CD8-positive, alpha-beta memory T cell (primary cell): ENCODE measurements at regions not wholly inside any gene's neighbourhood (a gene's known extent, or its start where the extent isn't known, plus 50 kb on each side); places are given as distances from the start of the nearest gene placed in this dataset.

Source experiments
- CTCF ChIA-PET: fragments of 350-600 bp; sonication (Branson Sonifier 250); formaldehyde crosslinking; loops from one replicate; lab custom pipeline; 2021; ENCODE audit warnings: antibody characterized with exemption; lab: Charles Lee
- POLR2A ChIA-PET: fragments of 350-600 bp; sonication (Branson Sonifier 250); formaldehyde crosslinking; loops from one replicate; lab custom pipeline; 2021; ENCODE audit warnings: antibody characterized with exemption; lab: Charles Lee
- DNase-seq, 5 donors: peaks; one replicate each; pipeline versions ENCODE4 v3.0.0 to v3.0.0-alpha.2; 2020 to 2022; ENCODE audit warnings: mixed read lengths in 1 of 5
- H3K27ac ChIP-seq: one replicate; pipeline ENCODE4 v1.7.0; 2013; ENCODE audit warnings: low read depth, mild to moderate bottlenecking, low read length, moderate library complexity
- H3K27me3 ChIP-seq: 2 replicates; pipeline ENCODE4 v1.7.0; 2013; ENCODE audit warnings: low read length, mild to moderate bottlenecking; ENCODE audit not compliant: insufficient read depth, poor library complexity, severe bottlenecking
- H3K36me3 ChIP-seq: 2 replicates; pipeline ENCODE4 v1.7.0; 2013; ENCODE audit warnings: mild to moderate bottlenecking, low read length, moderate library complexity; ENCODE audit not compliant: insufficient read depth
- H3K4me1 ChIP-seq: 2 replicates; pipeline ENCODE4 v1.7.0; 2013; ENCODE audit warnings: mild to moderate bottlenecking, low read length, moderate library complexity; ENCODE audit not compliant: insufficient read depth
- H3K4me3 ChIP-seq: 2 replicates; pipeline ENCODE4 v1.7.0; 2013; ENCODE audit warnings: mild to moderate bottlenecking, low read length
- H3K9me3 ChIP-seq: 2 replicates; pipeline ENCODE4 v1.7.0; 2013; ENCODE audit warnings: mild to moderate bottlenecking, low read length
- H3K27ac Mint-ChIP-seq, 8 donors: one replicate each; pipeline ENCODE4 v1.8.0; 2020 to 2021; ENCODE audit warnings: mixed read lengths in 8 of 8, mild to moderate bottlenecking in 6 of 8, inconsistent platforms in 3 of 8, moderate library complexity in 3 of 8
- H3K27me3 Mint-ChIP-seq, 2 donors: one replicate each; pipeline ENCODE4 v1.8.0; 2020 to 2021; ENCODE audit warnings: mixed read lengths in 2 of 2, mild to moderate bottlenecking in 1 of 2, moderate library complexity in 1 of 2
- H3K36me3 Mint-ChIP-seq, 3 donors: one replicate each; pipeline ENCODE4 v1.8.0; 2020 to 2021; ENCODE audit warnings: mixed read lengths in 3 of 3, inconsistent platforms in 1 of 3, mild to moderate bottlenecking in 1 of 3
- H3K4me1 Mint-ChIP-seq, 3 donors: one replicate each; pipeline ENCODE4 v1.8.0; 2020 to 2021; ENCODE audit warnings: mixed read lengths in 3 of 3, inconsistent platforms in 1 of 3, mild to moderate bottlenecking in 1 of 3
- H3K4me3 Mint-ChIP-seq, 7 donors: one replicate each; pipeline ENCODE4 v1.8.0; 2020 to 2021; ENCODE audit warnings: mixed read lengths in 7 of 7, mild to moderate bottlenecking in 6 of 7, moderate library complexity in 4 of 7, inconsistent platforms in 2 of 7
- H3K9me3 Mint-ChIP-seq, 5 donors: one replicate each; pipeline ENCODE4 v1.8.0; 2020 to 2022; ENCODE audit warnings: mixed read lengths in 5 of 5, mild to moderate bottlenecking in 3 of 5, moderate library complexity in 2 of 5, inconsistent platforms in 1 of 5

DNA sequence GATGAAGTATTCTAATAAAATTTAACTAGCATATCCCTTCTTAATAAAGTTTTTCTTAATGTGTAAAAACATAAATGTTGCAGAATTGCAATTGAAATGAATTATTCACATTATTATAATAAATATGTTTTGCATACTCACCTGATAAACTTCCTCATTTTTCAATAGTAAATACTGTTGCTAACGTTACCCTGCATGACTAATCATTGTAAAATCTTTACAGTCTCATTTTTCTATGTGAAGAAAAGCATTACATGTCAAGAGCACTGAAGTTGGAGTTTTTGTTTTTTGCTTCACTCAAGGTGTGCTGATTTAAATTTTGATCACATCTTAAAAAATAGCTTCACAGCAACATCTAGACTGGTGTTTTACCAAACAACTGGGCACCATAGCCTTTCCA lies 157.2 kb upstream of the CDH18 start:
- no peaks in the 10 kb centered on the region for H3K27me3 ChIP-seq
- no peak for DNase-seq
- H3K27ac ChIP-seq = no peak overlapping the region
- Mint-ChIP-seq H3K4me3 (no peak overlapping the region), H3K36me3 (no peaks in the 10 kb centered on the region), H3K4me1 (no peaks in the 10 kb centered on the region), H3K9me3 (peaks cover 10 to 36% (median 16%) of the 10 kb centered on the region in 5 donors), H3K27ac (no peak overlapping the region), H3K27me3 (no peaks in the 10 kb centered on the region)
- no peaks in the 10 kb centered on the region for H3K4me1 ChIP-seq
- peaks cover 4% of the 10 kb centered on the region for H3K9me3 ChIP-seq
- POLR2A ChIA-PET = no interaction called here
- CTCF ChIA-PET = no interaction called here
- H3K4me3 ChIP-seq = no peak overlapping the region
- no peaks in the 10 kb centered on the region for H3K36me3 ChIP-seq

DNA sequence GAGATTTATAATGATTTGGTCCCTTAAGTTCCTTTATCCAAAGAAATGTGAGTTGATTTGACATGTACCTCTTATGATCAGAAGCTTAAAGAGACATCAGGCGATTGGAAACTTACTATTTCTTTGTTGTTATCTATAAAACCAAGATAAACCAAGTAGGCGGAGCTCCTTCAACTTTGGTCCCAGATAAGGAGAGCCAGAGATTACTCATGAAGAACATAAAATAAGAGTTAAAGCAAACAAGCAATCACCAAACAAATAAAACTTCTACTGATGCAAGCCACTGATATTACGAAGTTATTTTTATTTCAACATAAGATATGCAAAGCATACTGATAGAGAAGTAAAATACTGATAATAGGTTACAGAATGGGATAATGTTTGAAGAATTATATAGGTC lies 141.5 kb upstream of the CDH18 start:
- H3K36me3 ChIP-seq = no peaks in the 10 kb centered on the region
- no peak overlapping the region for H3K4me3 ChIP-seq
- DNase-seq = no peak
- no peaks in the 10 kb centered on the region for H3K27me3 ChIP-seq
- ChIA-PET POLR2A (no interaction called here), CTCF (no interaction called here)
- Mint-ChIP-seq H3K4me3 (no peak overlapping the region), H3K36me3 (no peaks in the 10 kb centered on the region), H3K4me1 (no peaks in the 10 kb centered on the region), H3K27me3 (no peaks in the 10 kb centered on the region), H3K9me3 (peaks cover 7 to 36% (median 19%) of the 10 kb centered on the region in 5 donors), H3K27ac (no peak overlapping the region)
- H3K27ac ChIP-seq = no peak overlapping the region
- H3K9me3 ChIP-seq = no peaks in the 10 kb centered on the region
- no peaks in the 10 kb centered on the region for H3K4me1 ChIP-seq

DNA sequence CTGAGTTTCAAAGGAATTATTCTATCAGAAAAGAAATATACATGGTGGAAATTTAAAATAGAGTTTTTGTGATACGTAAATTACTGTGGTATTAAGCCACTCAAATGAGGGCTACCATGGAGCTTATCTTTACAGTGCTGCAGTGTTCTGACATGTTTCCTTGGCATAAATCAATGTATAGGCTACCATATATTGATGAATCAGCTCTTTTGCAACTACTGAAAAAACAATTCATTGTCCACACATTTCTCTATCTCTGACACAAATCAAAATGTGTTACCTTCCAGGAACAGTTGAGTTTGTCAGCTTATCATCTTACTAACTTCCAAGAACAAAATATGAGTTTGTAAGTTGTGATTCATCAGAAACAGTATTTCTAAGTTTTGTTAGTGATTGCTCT lies 140.3 kb upstream of the CDH18 start:
- Mint-ChIP-seq H3K27ac (no peak overlapping the region), H3K36me3 (no peaks in the 10 kb centered on the region), H3K27me3 (no peaks in the 10 kb centered on the region), H3K9me3 (peaks cover 3 to 32% (median 16%) of the 10 kb centered on the region in 5 donors), H3K4me1 (no peaks in the 10 kb centered on the region), H3K4me3 (no peak overlapping the region)
- ChIA-PET CTCF (no interaction called here), POLR2A (no interaction called here)
- no peaks in the 10 kb centered on the region for H3K4me1 ChIP-seq
- no peak for DNase-seq
- H3K27ac ChIP-seq = no peak overlapping the region
- H3K9me3 ChIP-seq = no peaks in the 10 kb centered on the region
- no peaks in the 10 kb centered on the region for H3K27me3 ChIP-seq
- no peaks in the 10 kb centered on the region for H3K36me3 ChIP-seq
- H3K4me3 ChIP-seq = no peak overlapping the region

DNA sequence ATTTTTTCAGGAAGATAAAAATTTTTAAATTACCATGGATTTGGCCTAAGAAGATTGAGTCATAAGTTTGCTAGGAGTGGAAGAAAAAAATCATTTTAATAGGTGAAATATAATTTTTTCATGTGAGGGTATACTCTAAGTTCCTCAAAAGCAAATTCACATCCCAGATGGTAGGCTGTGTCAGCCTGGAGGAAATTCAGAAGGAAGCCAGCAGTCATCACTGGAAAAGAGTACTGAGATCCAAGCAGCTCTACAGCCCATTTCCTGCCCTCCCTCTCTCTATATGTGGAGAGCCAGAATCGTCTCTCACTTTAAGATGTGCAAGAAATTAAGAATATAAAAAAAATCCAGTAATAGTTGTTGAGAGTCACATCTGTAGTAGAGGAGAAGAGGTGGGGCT lies 126.5 kb upstream of the CDH18 start:
- no peaks in the 10 kb centered on the region for H3K4me1 Mint-ChIP-seq
- Histone ChIP-seq H3K27me3 (no peaks in the 10 kb centered on the region), H3K4me1 (no peaks in the 10 kb centered on the region), H3K9me3 (no peaks in the 10 kb centered on the region), H3K36me3 (no peaks in the 10 kb centered on the region), H3K4me3 (no peak overlapping the region), H3K27ac (no peak overlapping the region)
- CTCF ChIA-PET = no interaction called here
- no peaks in the 10 kb centered on the region for H3K36me3 Mint-ChIP-seq
- no peak for DNase-seq
- no peaks in the 10 kb centered on the region for H3K27me3 Mint-ChIP-seq
- H3K27ac Mint-ChIP-seq = no peak overlapping the region
- no peak overlapping the region for H3K4me3 Mint-ChIP-seq
- POLR2A ChIA-PET = no interaction called here
- peaks cover under 1 to 36% (median 12%) of the 10 kb centered on the region in 5 donors for H3K9me3 Mint-ChIP-seq

DNA sequence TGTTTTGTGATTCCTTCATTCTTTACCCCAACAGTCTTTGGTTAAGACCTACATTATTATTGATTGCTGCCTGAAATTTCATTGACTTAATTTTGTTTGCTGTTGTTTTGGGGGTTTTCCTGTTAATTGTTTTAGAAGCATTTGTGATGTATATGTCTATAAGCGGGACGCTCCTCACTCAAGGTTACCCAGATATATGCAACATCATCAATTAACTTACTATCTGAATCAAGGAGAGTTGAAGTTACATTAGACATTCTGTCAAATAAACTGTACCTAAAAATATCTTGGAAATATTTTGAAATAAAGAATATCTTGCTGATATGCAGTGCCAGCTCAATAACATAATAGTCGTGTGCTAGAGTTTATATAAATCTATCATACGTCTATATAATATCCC lies 125.9 kb upstream of the CDH18 start:
- Mint-ChIP-seq H3K27ac (no peak overlapping the region), H3K9me3 (peaks cover 1 to 40% (median 12%) of the 10 kb centered on the region in 5 donors), H3K4me3 (no peak overlapping the region), H3K27me3 (no peaks in the 10 kb centered on the region), H3K36me3 (no peaks in the 10 kb centered on the region), H3K4me1 (no peaks in the 10 kb centered on the region)
- no peaks in the 10 kb centered on the region for H3K4me1 ChIP-seq
- no peak overlapping the region for H3K4me3 ChIP-seq
- POLR2A ChIA-PET = no interaction called here
- H3K27ac ChIP-seq = no peak overlapping the region
- CTCF ChIA-PET = no interaction called here
- no peaks in the 10 kb centered on the region for H3K27me3 ChIP-seq
- no peak for DNase-seq
- H3K36me3 ChIP-seq = no peaks in the 10 kb centered on the region
- H3K9me3 ChIP-seq = no peaks in the 10 kb centered on the region

DNA sequence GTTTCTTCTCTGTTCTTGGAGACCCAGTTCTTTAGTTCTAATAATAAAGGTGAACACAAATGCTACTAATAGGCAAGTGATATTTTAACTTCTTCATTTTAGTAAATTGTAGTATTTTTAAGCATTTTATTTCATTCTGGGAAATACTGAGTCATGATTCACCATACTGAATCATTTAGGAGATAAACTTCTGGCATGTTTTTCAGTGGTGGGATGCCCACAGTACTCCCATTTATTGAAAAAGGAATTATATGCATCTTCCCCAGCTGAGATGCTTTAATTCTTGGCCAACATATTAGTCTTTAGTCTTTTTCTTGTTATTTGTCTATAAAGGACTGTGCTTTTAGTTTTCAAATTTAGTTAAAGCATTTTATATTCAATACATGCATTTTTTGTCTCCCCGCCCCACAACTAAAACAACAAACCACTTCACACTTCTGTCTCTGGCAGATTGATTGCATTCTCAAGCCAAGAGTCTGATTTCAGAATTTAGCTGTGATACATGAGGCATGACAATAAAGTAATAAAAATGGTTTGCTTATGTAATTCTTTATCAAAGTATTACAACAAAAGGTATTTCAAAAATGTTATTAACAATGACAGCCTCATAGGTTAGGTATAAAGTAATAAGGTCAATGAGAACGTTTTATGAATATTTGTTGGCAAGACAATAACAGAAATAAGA lies 125.2 kb upstream of the CDH18 start:
- Mint-ChIP-seq H3K4me3 (no peak overlapping the region), H3K27ac (no peak overlapping the region), H3K4me1 (no peaks in the 10 kb centered on the region), H3K9me3 (peaks cover 4 to 46% (median 11%) of the 10 kb centered on the region in 5 donors), H3K36me3 (peaks cover 0 to 2% (median 0%) of the 10 kb centered on the region in 3 donors), H3K27me3 (no peaks in the 10 kb centered on the region)
- CTCF ChIA-PET = no interaction called here
- no peaks in the 10 kb centered on the region for H3K36me3 ChIP-seq
- no peak overlapping the region for H3K4me3 ChIP-seq
- H3K27ac ChIP-seq = no peak overlapping the region
- no peak for DNase-seq
- POLR2A ChIA-PET = no interaction called here
- no peaks in the 10 kb centered on the region for H3K4me1 ChIP-seq
- H3K27me3 ChIP-seq = no peaks in the 10 kb centered on the region
- H3K9me3 ChIP-seq = no peaks in the 10 kb centered on the region

DNA sequence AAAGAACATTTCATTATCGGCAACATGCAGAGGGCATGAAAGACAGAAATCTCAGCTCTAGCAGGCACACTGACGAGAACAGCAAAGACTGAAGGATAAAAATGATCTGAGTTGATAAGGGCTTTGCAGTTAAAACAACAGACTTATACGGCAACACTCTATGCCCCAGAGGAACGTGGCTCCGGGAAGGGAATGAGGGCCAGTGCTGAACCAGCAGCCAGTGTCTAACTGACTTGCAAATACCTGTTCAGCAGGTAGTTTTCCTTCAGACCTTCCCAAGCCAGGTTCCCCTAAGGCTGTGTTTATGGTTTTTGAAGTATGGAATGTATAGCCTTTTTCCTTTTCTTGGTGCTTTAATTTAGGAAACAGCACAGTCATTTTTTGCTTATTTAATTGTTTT lies 121.3 kb upstream of the CDH18 start:
- H3K4me3 ChIP-seq = no peak overlapping the region
- H3K27ac ChIP-seq = no peak overlapping the region
- H3K36me3 ChIP-seq = no peaks in the 10 kb centered on the region
- H3K4me1 Mint-ChIP-seq = no peaks in the 10 kb centered on the region
- DNase-seq = no peak
- no peak overlapping the region for H3K27ac Mint-ChIP-seq
- ChIA-PET CTCF (no interaction called here), POLR2A (no interaction called here)
- H3K27me3 ChIP-seq = no peaks in the 10 kb centered on the region
- no peak overlapping the region for H3K4me3 Mint-ChIP-seq
- H3K27me3 Mint-ChIP-seq = no peaks in the 10 kb centered on the region
- H3K9me3 ChIP-seq = no peaks in the 10 kb centered on the region
- no peaks in the 10 kb centered on the region for H3K4me1 ChIP-seq
- peaks cover 7 to 39% (median 19%) of the 10 kb centered on the region in 5 donors for H3K9me3 Mint-ChIP-seq
- H3K36me3 Mint-ChIP-seq = peaks cover 0 to 2% (median 0%) of the 10 kb centered on the region in 3 donors

DNA sequence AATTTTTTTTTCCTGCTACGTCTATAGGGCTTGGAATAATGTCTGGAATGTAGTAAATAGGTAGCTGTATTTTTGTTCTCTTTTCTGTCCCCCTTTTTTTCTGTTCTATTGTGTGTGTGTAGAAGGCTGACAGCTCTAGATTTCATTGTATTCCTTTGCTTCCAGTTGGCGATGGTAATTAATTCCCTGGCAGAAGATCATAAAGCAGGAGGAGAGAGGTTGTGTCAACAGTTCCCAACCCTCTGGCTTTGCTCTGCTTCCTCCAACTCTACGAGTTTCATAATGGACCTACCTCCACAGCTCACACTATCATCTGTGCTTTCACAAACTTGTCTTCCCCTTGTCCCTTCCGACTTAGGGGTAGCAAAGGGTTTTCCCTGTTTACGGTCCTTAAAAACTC lies 117.9 kb upstream of the CDH18 start:
- CTCF ChIA-PET = no interaction called here
- H3K27ac Mint-ChIP-seq = peak overlapping the region in 1 of 8 donors; percentile 21
- H3K4me3 Mint-ChIP-seq = no peak overlapping the region

More for the DNA sequence above, 117.9 kb upstream of the CDH18 start:
- Histone ChIP-seq H3K4me3 (no peak overlapping the region), H3K4me1 (no peaks in the 10 kb centered on the region), H3K27me3 (no peaks in the 10 kb centered on the region), H3K27ac (no peak overlapping the region), H3K9me3 (no peaks in the 10 kb centered on the region), H3K36me3 (no peaks in the 10 kb centered on the region)
- Mint-ChIP-seq H3K36me3 (peaks cover 0 to 2% (median 0%) of the 10 kb centered on the region in 3 donors), H3K9me3 (peaks cover 5 to 28% (median 15%) of the 10 kb centered on the region in 5 donors), H3K27me3 (no peaks in the 10 kb centered on the region), H3K4me1 (no peaks in the 10 kb centered on the region)
- no peak for DNase-seq
- POLR2A ChIA-PET = no interaction called here
